ENCODE measurements at regions not wholly inside any gene's neighbourhood (a gene's known extent, or its start where the extent isn't known, plus 50 kb on each side); places are given as distances from the start of the nearest gene placed in this dataset.

- TF ChIP-seq EZH2 (IDR thresholded peaks at IDR 0.05; ENCODE audit: low read depth) (no peak), CTCF (conservative IDR thresholded peaks at IDR 0.05) (no peak)
These were observed 247.7 kb upstream of the ANKRD55 start for GRCh38 chr5:56480705-56481427.

Measured in PC-9 (cell line).